Left lung (tissue), 4 donors: ENCODE measurements at regions not wholly inside any gene's neighbourhood (a gene's known extent, or its start where the extent isn't known, plus 50 kb on each side); places are given as distances from the start of the nearest gene placed in this dataset.

Experiments
- ATAC-seq: fragments of 200-7000 bp; cut with Tn5 transposase; one replicate; pipeline ENCODE4 v1.9.1; 2020; ENCODE audit warnings: moderate library complexity
- DNase-seq, 4 donors: peaks; one replicate each; pipeline ENCODE4 v3.0.0-alpha.2; 2013 to 2020
- H3K27ac ChIP-seq, 2 donors: fragments of 200-600 bp; sonication (generic) in 1 of 2; one replicate each; pipeline versions ENCODE4 v1.5.0 to v1.8.0; 2020 to 2021
- H3K27me3 ChIP-seq, 2 donors: fragments of 200-600 bp; sonication (generic) in 1 of 2; one replicate each; pipeline versions ENCODE4 v1.5.0 to v1.8.0; 2020 to 2021
- H3K36me3 ChIP-seq, 2 donors: fragments of 200-600 bp; sonication (generic) in 1 of 2; one replicate each; pipeline versions ENCODE4 v1.5.0 to v1.8.0; 2020 to 2021
- H3K4me1 ChIP-seq, 2 donors: fragments of 200-600 bp; one replicate each; pipeline ENCODE4 v1.8.0; 2021
- H3K4me3 ChIP-seq, 2 donors: fragments of 200-600 bp; sonication (generic) in 1 of 2; one replicate each; pipeline versions ENCODE4 v1.5.0 to v1.8.0; 2020 to 2021; ENCODE audit warnings: mild to moderate bottlenecking in 1 of 2
- H3K9me3 ChIP-seq, 2 donors: fragments of 200-600 bp; sonication (generic) in 1 of 2; one replicate each; pipeline versions ENCODE4 v1.5.0 to v1.8.0; 2020 to 2021
- intact Hi-C, 2 donors: fragments of 100-400 bp; cut with DNase I; formaldehyde crosslinking; loops; one replicate each; pipeline versions ENCODE4 v1.11.2 to v1.14.2; 2022
- TF ChIP-seq, protein P1 (sequence below), 2 donors: fragments of 200-600 bp; sonication (generic) in 1 of 2; IDR thresholded peaks; one replicate each; pipeline versions ENCODE4 v1.5.0 to v1.8.0; 2021; ENCODE audit warnings: antibody characterized with exemption in 2 of 2
- donor health status: DM: no; HTN: yes; CAD: no.
- donor health status: DM: no; HTN: no; CAD: no.

DNA sequence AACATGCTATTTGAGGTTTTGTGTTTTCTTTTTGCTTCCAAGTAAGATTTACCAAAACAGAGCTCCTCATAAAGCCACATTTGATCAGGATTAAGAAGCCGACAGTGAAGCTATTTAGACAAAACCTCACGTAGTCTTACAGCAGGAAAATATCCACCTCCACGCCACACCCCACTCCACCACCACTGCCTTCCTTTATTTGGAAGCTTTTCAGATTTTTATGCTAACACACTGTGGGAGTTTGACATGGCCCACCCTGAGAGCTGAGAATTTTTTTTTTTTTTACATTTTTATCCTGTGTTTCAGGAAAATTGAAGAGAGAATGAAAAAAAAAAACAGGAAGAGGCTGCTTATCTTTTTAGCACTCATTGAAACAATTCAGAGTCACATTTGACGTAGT is 104.8 kb upstream of the MC3R start:
- Histone ChIP-seq H3K36me3 (no peaks in the 10 kb centered on the region), H3K27ac (no peak overlapping the region), H3K4me1 (no peaks in the 10 kb centered on the region), H3K4me3 (no peak overlapping the region), H3K9me3 (peaks cover 0 to 23% of the 10 kb centered on the region in 2 donors), H3K27me3 (no peaks in the 10 kb centered on the region)
- intact Hi-C loops = no loop called here
- TF ChIP-seq, protein P1, sequence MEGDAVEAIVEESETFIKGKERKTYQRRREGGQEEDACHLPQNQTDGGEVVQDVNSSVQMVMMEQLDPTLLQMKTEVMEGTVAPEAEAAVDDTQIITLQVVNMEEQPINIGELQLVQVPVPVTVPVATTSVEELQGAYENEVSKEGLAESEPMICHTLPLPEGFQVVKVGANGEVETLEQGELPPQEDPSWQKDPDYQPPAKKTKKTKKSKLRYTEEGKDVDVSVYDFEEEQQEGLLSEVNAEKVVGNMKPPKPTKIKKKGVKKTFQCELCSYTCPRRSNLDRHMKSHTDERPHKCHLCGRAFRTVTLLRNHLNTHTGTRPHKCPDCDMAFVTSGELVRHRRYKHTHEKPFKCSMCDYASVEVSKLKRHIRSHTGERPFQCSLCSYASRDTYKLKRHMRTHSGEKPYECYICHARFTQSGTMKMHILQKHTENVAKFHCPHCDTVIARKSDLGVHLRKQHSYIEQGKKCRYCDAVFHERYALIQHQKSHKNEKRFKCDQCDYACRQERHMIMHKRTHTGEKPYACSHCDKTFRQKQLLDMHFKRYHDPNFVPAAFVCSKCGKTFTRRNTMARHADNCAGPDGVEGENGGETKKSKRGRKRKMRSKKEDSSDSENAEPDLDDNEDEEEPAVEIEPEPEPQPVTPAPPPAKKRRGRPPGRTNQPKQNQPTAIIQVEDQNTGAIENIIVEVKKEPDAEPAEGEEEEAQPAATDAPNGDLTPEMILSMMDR (IDR thresholded peaks at IDR 0.05) = no peak
- ATAC-seq = no peak
- no peak for DNase-seq

DNA sequence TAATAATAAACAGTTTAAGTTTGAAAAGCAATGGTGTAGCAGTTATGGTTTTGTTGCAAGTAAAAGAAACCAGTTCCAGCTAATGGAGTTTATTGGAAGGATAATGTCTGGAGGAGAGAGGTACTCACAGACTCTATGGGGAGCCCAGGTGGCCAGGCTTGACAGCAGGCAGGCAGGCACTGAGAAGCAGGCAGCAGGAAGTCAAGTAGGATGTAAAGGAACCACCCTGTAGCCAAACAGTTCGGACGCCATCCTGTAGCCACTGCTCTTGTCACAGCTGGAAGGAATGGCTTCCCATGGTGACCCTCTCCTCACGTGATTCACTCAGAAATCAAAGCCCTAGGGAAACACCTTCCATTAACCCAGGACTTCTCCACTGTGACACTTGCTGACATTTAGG is 96.7 kb upstream of the MC3R start:
- intact Hi-C loops = no loop called here

DNA sequence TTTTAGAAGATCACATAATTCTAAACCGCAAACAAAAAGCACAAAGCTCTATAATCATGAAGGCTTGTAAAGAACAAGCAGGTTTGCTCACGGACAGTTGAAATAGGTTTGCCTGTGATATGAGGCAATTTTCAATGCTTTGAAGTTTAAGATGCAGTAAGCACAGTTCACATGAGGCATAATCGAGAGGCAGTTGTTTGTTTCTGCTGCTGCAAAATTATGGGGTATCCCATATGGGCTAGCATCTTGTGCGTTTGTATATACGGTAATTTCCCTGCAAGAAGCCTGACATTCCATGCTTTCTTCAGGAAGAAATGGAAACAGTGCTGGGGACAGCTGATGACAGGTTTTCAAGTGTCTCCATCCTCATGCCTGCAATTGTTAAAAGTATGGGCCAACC is 94.6 kb upstream of the MC3R start:
- no peak for ATAC-seq
- intact Hi-C loops = no loop called here
- Histone ChIP-seq H3K27me3 (no peaks in the 10 kb centered on the region), H3K9me3 (no peaks in the 10 kb centered on the region), H3K36me3 (no peaks in the 10 kb centered on the region), H3K4me3 (no peak overlapping the region), H3K27ac (no peak overlapping the region), H3K4me1 (no peaks in the 10 kb centered on the region)
- DNase-seq = no peak
- TF ChIP-seq, protein P1 (IDR thresholded peaks at IDR 0.05) = no peak

More for the DNA sequence above, 96.7 kb upstream of the MC3R start:
- ATAC-seq = no peak
- Histone ChIP-seq H3K9me3 (no peaks in the 10 kb centered on the region), H3K36me3 (no peaks in the 10 kb centered on the region), H3K27me3 (no peaks in the 10 kb centered on the region), H3K4me3 (no peak overlapping the region), H3K4me1 (no peaks in the 10 kb centered on the region), H3K27ac (no peak overlapping the region)
- no peak for DNase-seq
- TF ChIP-seq, protein P1 (IDR thresholded peaks at IDR 0.05) = no peak

DNA sequence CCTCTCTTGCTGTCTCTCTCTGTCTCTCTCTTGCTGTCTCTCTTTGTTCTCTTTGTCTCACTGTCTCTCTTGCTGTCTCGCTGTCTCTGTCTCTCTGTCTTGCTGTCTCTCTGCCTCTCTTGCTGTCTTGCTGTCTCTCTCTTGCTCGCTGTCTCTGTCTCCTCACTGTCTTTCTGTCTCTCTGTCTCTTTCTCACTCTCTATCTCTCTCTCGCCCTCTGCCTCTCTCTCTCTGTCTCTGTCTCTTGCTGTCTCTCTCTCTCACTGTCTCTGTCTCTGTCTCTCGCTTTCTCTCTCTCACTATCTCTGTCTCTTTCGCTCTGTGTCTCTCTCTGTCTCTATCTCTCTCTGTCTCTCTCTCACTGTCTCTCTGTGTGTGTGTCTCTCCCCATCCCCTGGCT is 92.9 kb upstream of the MC3R start:
- Histone ChIP-seq H3K27ac (no peak overlapping the region), H3K4me3 (no peak overlapping the region), H3K27me3 (no peaks in the 10 kb centered on the region), H3K36me3 (no peaks in the 10 kb centered on the region), H3K9me3 (no peaks in the 10 kb centered on the region), H3K4me1 (no peaks in the 10 kb centered on the region)
- TF ChIP-seq, protein P1 (IDR thresholded peaks at IDR 0.05) = no peak
- intact Hi-C loops = no loop called here
- ATAC-seq (no peak), DNase-seq (no peak)

DNA sequence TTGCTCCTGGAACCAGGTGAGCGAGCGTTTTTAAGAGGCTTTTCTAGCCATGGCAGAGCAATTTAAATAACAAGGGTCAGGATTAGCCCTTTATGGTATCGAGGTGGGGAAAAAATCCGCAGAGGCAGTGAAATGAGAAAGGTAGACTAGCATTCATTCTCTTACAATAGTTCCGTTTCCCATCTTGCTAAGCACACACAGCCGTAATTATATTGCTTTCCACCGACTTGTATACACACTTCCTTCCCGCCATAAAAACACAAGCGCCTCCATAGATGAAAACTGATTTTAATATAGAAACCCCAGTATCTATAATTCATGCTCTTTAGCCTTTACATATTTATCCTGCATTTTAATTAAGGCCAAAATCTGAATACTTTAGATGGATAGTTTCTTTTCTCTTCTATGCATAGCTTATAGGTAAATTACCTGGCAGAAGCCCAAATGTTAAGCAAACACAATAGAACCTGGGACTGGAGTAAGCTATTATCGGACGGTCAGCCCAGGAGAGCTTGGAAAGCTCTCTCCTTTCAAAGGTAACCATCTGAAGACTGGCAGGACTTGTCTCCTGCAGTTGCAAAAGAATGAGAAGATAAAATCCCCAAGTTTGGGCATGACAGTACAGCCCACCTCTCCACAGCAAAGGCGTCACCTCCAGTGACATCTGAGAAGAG is 90.9 kb upstream of the MC3R start:
- intact Hi-C loops = no loop called here
- Histone ChIP-seq H3K36me3 (no peaks in the 10 kb centered on the region), H3K27ac (no peak overlapping the region), H3K9me3 (no peaks in the 10 kb centered on the region), H3K4me1 (no peaks in the 10 kb centered on the region), H3K4me3 (no peak overlapping the region), H3K27me3 (peaks cover 0 to 7% of the 10 kb centered on the region in 2 donors)
- ATAC-seq (no peak), DNase-seq (no peak)
- TF ChIP-seq, protein P1 (IDR thresholded peaks at IDR 0.05) = no peak
